GM18505 (cell line): ENCODE measurements at regions not wholly inside any gene's neighbourhood (a gene's known extent, or its start where the extent isn't known, plus 50 kb on each side); places are given as distances from the start of the nearest gene placed in this dataset.
"Not testable (repeated sequence)": the region's sequence is repeated elsewhere in the genome, so short reads cannot be mapped to it uniquely, and the experiment has no call there.

Source experiments
- ATAC-seq: cut with Tn5 transposase; IDR thresholded peaks from one replicate; pipeline ENCODE4 v1.9.1; 2021; ENCODE audit not compliant: unreplicated experiment
- POLR2A ChIP-seq: IDR thresholded peaks from 4 replicates; pipeline ENCODE4 v1.6.1; 2011; ENCODE audit warnings: borderline replicate concordance; ENCODE audit not compliant: insufficient read depth, insufficient read length; ENCODE audit errors: extremely low read depth

DNA sequence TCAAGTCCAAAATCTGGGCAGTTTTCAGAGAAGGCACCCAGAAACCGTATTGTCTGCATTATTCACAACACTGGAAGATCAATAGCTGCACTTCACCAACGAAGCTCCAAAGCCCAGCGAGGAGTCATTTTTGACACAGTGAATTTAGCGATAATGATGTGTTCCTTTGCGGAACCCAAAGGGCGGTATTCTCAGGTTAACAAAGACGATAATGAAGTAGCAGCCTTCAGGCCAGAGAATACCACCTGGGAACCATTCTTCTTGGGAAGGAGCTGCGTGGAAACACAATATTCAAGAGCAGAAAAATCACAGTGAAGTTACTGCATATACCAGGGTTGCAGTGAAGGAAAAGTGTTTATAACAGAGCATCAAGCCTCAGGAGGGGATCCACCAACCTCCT lies 381.0 kb downstream of the TOX3 start:
- no peak for ATAC-seq
- TF ChIP-seq POLR2A, result no peak

DNA sequence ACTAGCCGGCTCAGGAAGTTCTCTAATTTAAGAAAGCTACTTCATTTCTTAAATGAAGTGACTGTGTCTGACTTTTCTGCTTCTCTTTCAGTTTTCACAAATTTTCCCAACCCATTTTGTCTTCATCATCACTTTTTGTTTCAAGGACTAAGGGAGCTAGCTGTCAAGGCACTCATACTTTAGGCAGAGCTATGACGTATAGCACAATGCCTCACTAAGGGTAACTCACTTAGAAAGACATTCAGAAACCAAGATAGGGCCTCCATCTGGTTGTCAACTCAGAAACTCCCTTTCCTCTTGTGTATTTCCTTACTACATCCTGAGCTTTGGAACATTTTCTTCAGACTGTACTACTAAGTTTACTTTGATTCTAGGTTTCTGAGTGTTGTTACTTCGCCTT lies 397.9 kb downstream of the TOX3 start:
- TF ChIP-seq POLR2A, result no peak
- ATAC-seq, result no peak

DNA sequence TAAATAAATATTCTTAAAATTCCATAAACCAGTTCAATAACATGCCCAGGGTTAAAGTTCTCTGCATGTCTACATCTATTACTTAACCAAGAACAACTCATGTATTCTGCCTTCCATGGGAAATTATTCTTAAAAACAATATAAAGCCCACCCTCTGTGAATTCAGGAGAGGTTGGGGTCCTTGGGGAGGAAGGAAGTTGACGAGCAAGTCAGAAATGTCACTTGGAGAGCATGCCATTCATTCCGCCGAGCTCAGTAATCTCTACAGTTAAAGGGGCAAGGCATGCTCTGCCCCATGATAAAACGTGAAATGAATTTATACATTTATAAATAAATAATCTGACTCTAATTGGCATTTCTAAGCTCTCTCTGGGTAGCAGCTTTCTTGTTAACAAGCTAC lies 405.1 kb downstream of the TOX3 start:
- no peak for TF ChIP-seq POLR2A
- no peak for ATAC-seq

DNA sequence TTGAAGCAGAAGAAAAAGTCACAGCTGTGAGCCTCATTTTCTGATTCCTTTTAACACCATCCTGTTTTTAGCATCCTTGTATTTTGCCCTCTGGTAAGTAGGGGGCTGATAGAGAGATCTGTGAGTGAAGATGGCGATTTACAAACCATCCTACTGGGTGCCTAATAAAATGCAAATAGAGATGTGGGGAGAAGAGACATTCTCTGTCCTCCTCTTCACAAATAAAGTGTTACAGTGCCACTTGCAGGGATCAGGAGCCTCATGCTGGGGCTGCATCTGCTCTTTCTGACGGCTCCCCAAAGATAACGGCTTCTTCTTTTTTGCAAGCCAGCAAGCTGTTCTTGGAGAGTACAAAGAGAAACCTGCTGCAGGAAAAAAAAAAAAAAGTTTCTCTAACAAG lies 418.6 kb downstream of the TOX3 start:
- ATAC-seq, result no peak
- no peak for TF ChIP-seq POLR2A

DNA sequence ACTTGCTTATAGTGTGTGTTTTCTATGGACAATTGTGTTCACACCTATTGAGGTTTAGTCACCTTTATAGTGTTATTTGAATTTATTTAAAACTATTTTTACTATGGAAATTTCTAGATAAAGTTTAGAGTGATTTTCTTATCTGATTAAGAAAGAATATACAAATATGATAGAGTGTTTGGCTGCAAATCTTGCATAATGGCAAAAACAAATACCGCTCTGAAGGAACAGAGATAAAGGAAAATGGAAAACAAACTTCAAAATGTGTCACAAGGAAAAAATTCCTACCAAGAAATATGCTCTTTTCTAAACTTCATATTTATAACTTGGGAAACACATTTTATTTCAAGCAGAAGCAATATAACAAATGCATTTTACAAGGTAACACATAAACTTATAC lies 423.1 kb downstream of the TOX3 start:
- TF ChIP-seq POLR2A, result no peak
- no peak for ATAC-seq

DNA sequence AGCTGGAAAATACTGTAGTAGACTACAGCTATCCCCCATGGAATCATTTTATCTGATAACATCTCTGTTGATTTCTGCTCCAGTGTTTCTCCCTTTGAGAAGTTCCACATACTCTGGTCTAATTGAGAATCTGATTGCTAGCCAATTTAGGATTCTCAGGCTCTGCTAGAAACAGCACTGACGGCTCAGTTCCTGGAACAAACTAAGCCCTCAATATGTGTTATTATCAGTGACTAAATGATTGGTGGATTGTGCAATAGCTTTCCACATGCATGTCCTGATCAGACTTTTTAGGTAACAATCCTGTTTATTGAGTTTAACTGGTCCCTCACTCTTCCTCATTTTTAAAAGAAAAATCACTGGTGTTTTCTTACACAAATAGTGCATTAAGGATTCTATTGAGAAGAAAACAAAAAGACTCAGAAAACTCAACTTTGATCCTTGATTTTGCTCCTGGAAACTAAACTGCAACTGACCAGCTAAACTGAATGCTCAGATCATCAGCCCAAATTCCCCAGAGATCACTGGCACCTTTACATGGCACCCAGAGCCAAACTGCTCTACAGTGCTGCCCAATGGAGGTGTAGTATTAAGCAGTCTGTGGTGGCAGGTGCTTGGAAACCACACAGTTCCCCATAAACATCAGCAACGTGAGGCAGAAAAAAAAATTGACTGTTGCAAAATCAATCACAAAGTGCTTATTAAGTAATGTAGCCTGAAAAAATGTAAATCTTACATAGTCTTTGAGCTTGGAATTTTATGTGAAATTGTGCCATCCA lies 423.7 kb downstream of the TOX3 start:
- no peak for ATAC-seq
- no peak for TF ChIP-seq POLR2A

DNA sequence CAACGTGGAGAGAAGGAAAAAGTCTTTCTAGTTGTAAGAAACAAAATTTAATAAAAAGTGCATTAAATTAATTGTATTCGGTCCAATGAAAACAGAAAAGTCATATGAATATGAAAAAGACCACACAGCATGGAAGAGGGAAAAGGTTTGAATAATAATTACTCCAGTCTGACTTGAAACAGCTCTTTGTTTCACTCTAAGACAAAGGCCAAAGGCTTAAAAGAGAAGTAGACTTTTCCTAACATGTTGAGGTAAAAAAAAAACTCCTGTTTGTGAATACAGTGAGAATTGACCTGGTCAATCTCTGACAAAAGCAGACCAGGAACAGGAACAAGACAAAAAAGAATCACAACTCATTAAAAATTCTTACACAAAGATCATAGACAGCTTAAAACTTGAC lies 429.8 kb downstream of the TOX3 start:
- no peak for ATAC-seq

DNA sequence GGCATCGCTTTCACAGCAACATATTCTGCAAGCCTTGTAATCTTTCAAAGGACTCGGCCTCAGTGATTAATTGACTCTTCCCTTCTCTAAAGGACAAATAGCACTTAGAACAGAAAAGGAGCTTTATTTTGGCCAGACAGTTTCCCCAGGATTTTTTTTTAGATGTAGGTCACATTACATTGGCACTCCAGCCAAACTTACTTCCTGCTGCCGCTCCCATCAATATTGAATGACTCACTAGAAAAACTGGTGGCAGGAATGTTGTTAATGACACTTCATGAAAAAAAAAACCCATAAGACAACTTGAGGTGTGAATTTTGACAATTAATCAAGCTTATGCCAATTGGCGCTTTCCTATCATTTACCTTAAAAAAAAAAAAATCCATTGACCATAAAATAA lies 432.6 kb downstream of the TOX3 start:
- no peak for TF ChIP-seq POLR2A
- no peak for ATAC-seq

More for the DNA sequence above, 429.8 kb downstream of the TOX3 start:
- TF ChIP-seq POLR2A, result no peak

DNA sequence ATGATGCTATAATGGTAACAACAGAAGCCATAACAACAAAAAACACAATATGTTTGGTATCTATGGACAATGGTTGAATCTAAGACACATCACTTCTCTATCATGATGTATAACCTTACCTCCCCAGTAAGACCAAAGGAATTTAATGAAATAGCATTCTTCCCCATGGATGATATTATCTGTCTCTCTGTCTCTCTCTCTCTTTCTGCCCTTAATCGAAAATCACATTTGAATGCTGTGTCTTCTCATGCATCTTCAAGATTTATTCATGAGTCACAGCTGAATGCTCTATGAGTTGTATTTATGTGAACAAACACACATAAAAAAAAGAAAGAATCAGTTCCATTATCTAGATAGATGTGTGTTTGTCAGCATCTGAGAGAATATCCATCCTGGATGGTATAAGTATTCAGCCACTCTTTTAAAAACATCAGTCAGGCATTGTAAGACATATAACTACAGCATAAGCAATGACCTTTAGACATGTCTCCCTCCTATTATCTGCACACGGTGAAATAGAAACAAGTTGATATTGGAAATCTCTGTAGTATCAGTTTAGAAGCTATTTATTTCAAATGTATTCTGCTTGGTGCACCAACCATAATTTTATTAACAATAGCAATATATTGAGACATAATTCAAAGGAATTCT lies 433.3 kb downstream of the TOX3 start:
- no peak for ATAC-seq
- TF ChIP-seq POLR2A, result no peak

DNA sequence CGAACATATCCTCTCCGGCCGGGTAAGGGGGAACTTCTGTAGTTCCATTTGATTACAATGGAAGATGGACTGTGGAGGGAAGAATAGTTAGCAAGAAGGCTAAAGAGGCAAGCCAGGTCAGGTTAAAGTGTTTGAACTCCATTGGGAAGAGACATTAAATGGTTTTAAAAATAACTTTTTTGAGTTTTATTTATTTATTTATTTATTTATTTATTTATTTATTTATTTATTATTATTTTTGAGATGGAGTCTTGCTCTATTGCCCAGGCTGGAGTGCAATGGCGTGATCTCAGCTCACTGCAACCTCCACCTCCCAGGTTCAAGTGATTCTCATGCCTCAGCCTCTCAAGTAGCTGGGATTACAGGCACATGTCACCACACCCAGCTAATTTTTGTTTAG lies 441.9 kb downstream of the TOX3 start:
- not testable (repeated sequence) for ATAC-seq

DNA sequence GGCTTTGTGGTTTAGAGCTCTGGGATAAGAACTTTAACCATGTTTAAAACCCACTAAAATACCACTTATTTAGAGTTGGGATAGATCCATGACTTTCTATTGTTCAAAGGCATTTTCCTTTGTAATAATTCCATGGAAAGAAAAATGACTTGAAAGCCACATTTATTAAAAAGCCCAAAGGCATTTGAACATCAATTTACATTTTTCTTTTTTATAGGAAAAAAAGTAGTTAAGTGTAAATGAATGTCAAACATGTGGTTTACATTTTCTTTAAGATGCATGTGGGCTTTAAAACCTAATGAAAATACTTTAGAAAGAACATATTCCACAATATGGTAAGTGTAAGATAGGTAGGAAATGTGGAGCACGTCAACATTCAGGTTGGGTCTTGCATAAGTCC lies 443.2 kb downstream of the TOX3 start:
- no peak for ATAC-seq
- TF ChIP-seq POLR2A, result no peak

DNA sequence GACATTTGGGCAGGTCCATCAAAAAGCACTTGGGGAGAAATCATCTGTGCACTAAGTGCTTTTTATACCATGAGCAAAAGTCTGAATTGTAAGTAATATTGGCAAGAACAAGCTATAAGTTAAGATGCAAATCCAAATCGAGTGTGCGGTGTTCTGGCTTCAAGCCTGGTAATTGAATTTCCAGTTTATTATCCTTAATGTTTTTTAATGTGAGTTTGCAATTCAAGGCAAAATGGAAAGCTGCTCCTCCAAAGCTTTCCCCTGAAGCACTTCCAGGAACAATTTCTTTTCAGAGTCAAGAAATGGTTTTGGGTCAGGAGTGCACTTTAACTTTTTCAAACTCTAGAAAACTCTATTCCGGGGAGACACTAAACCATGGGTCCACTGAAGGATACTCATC lies 445.7 kb downstream of the TOX3 start:
- TF ChIP-seq POLR2A, result no peak
- ATAC-seq, result no peak

DNA sequence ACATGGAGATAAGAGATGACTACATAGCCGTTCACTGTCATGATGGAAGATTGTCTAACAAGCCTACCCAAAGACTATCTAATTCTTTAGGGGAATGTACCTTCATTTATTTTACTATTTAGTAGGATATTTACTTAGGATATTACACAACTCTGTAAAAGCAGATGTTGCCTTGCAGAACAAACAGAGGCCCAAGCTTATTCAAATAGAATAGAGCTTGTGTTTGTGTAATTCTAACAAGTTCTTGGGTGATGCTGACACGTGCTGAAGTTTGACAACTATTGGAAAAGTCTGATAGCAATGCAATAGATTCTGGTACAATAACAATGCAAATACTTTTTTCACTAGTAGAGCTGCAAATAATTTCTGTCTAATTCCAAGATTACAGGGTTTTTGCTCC lies 447.6 kb downstream of the TOX3 start:
- no peak for ATAC-seq
- TF ChIP-seq POLR2A, result no peak

DNA sequence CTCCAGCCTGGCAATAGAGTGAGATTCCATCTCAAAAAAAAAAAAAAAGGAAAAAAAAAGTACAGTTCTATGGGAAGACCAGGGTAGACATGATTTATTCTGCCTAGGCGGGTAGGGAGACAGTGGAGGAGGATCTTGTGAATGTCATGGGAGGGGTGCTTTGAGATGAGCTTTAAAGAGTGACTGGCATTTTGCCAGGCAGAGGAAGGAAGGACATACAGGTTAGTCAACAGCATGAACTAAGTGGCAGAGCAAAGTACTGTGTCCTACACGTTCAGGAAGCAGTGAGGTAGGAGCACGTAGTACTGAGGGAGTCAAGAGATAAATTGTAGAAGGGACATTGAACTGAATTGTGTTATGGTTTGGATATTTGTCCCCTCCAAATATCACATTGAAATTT lies 451.5 kb downstream of the TOX3 start:
- no peak for TF ChIP-seq POLR2A
- no peak for ATAC-seq

DNA sequence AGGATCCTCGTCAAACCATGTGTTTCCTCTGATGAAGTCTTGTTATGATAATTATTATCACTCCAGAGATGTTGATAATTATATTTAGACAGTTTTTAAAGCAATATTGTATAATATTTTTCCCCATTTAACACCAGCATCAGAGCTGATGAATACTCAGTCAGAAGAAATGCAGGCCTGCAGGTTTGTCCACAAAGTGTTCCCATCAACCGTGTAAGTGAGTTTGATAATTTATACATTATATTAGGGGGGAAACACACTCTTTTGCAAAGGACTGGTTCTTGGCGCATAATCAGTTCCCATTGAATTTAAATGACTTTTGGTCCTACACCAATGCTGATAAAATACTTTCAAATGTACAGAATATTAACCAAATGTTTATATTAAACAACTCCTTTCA lies 454.8 kb downstream of the TOX3 start:
- no peak for ATAC-seq
- no peak for TF ChIP-seq POLR2A

DNA sequence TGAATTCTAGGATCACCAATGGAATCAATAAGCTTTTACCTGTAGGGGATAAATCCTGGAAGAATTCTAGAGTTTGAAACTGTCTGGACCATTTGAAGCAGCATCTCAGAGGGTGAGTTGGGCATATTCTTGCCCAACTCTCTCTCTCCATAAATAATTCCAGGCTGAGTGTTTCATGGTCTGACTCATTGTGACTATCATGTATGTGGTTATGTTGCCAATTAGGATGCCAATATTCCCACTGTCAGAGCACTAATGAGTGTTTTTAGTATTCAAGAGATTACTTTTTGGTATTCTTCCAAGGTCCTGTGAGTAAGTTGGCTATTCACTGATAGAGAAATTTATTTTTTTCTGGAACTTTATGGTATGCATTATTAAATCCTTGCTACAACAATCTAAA lies 456.9 kb downstream of the TOX3 start:
- ATAC-seq, result no peak

More for the DNA sequence above, 456.9 kb downstream of the TOX3 start:
- TF ChIP-seq POLR2A, result no peak
